ENCODE measurements at regions not wholly inside any gene's neighbourhood (a gene's known extent, or its start where the extent isn't known, plus 50 kb on each side); places are given as distances from the start of the nearest gene placed in this dataset.

- TF ChIP-seq CTCF (IDR thresholded peaks at IDR 0.05) (no peak), POLR2A (IDR thresholded peaks at IDR 0.05) (no peak)
These were observed 377.0 kb downstream of the ETS1 start for GRCh38 chr11:128210148-128210940.
